Panc1 (cell line): ENCODE measurements at regions not wholly inside any gene's neighbourhood (a gene's known extent, or its start where the extent isn't known, plus 50 kb on each side); places are given as distances from the start of the nearest gene placed in this dataset.

ENCODE experiments used
- ATAC-seq: fragments of 200-7000 bp; cut with Tn5 transposase; 2 replicates; pipeline ENCODE4 v1.9.1; 2020; ENCODE audit warnings: mild to moderate bottlenecking, moderate library complexity
- BruUV-seq: library from RNA; stranded (reverse); fragments of 400-500 nt; replicated peaks from 2 replicates; lab custom pipeline; 2021; lab: Mats Ljungman, UMichigan
- CTCF ChIA-PET: fragments of 300-600 bp; sonication (Branson Sonifier 250); formaldehyde crosslinking; loops from one replicate; lab custom pipeline; 2022; ENCODE audit warnings: antibody characterized with exemption; lab: Charles Lee
- POLR2A ChIA-PET: fragments of 300-600 bp; sonication (Branson Sonifier 250); formaldehyde crosslinking; loops from one replicate; lab custom pipeline; 2022; ENCODE audit warnings: antibody characterized with exemption; lab: Charles Lee
- DNase-seq: peaks from one replicate; pipeline ENCODE4 v3.0.0-alpha.2; 2010; ENCODE audit warnings: low read depth, low spot score
- H3K27ac ChIP-seq: 2 replicates; pipeline ENCODE4 v1.5.1; 2011; ENCODE audit warnings: mild to moderate bottlenecking, low read length, inconsistent platforms
- H3K27me3 ChIP-seq: fragments of 200-500 bp; sonication (Bioruptor generic); 2 replicates; pipeline ENCODE4 v1.6.0; 2014; ENCODE audit warnings: low read length, inconsistent platforms; ENCODE audit not compliant: control insufficient read depth, insufficient read depth
- H3K36me3 ChIP-seq: fragments of 200-500 bp; sonication (Bioruptor generic); 2 replicates; pipeline ENCODE4 v1.5.1; 2014; ENCODE audit warnings: inconsistent platforms, mild to moderate bottlenecking, low read length, moderate library complexity; ENCODE audit not compliant: control insufficient read depth, insufficient read depth
- H3K4me1 ChIP-seq: 2 replicates; pipeline ENCODE4 v1.5.1; 2011; ENCODE audit warnings: inconsistent platforms, mild to moderate bottlenecking, low read length, moderate library complexity; ENCODE audit not compliant: control insufficient read depth, insufficient read depth
- H3K4me3 ChIP-seq, 2 experiments: 2 replicates each; pipeline ENCODE4 v1.5.1; 2011 to 2012; ENCODE audit warnings: low read depth in 2 of 2, low read length in 2 of 2, mild to moderate bottlenecking in 2 of 2, inconsistent platforms in 1 of 2, moderate library complexity in 1 of 2
- H3K9me3 ChIP-seq: fragments of 200-500 bp; sonication (Bioruptor generic); 2 replicates; pipeline ENCODE4 v1.5.1; 2014; ENCODE audit warnings: low read depth, mild to moderate bottlenecking, inconsistent platforms, low read length, moderate library complexity; ENCODE audit not compliant: control insufficient read depth, insufficient read depth
- POLR2AphosphoS5 ChIP-seq: IDR thresholded peaks from 2 replicates; pipeline ENCODE4 v1.6.1; 2012; ENCODE audit warnings: mild to moderate bottlenecking, low read depth, low read length, moderate library complexity
- SIN3A ChIP-seq: IDR thresholded peaks from 2 replicates; pipeline ENCODE4 v1.6.1; 2012; ENCODE audit warnings: low read depth, mild to moderate bottlenecking, low read length, moderate library complexity, borderline replicate concordance; ENCODE audit not compliant: insufficient read depth
- TCF7L2 ChIP-seq: IDR thresholded peaks from 2 replicates; pipeline ENCODE4 v1.6.1; 2011; ENCODE audit warnings: mild to moderate bottlenecking, low read depth, low read length, inconsistent platforms
- in situ Hi-C: cut with HindIII; loops from 2 replicates; pipeline ENCODE4 v1.10.0; 2016; ENCODE audit warnings: low sequenced_read_pairs, low pct_unique_long_range_greater_than_20kb
- intact Hi-C: fragments of 100-400 bp; cut with micrococcal nuclease; formaldehyde crosslinking; loops from one replicate; pipeline ENCODE4 v1.10.0; 2022; ENCODE audit not compliant: unreplicated experiment
- TF ChIP-seq, protein P1 (sequence below): fragments of 450-650 bp; IDR thresholded peaks from 2 replicates; pipeline ENCODE4 v1.5.1; 2017; ENCODE audit warnings: mild to moderate bottlenecking
- TF ChIP-seq, protein P2 (sequence below), 2 experiments: IDR thresholded peaks; 2 replicates each; pipeline ENCODE4 v1.6.1; 2011 to 2012; ENCODE audit warnings: low read depth in 2 of 2, control low read depth in 1 of 2, low read length in 1 of 2, mild to moderate bottlenecking in 1 of 2, moderate library complexity in 1 of 2; ENCODE audit not compliant: insufficient read depth in 1 of 2

DNA sequence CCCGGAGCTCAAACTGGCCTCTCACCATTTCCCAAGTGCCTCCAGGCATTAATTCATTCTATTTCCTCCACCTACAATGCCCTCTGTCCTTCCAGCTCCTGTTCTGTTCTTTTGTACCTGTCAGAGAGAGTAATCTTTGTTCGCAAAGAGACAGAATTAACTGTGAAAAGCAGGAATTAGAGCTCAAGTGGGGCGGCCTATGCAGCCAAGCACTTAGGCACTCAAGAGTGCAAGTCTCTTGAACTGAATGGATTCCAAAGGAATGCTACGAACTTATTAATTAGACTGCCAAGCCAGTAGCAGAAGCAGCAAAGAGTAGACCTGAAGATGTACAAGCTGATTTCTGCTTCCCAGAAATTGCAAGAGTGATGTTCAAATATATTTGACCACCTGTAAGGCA, 338.3 kb upstream of the AUTS2 start:
- H3K4me1 ChIP-seq, result no peaks in the 10 kb centered on the region
- no peak overlapping the region for H3K4me3 ChIP-seq
- no peak for TF ChIP-seq POLR2AphosphoS5
- TF ChIP-seq, protein P1, sequence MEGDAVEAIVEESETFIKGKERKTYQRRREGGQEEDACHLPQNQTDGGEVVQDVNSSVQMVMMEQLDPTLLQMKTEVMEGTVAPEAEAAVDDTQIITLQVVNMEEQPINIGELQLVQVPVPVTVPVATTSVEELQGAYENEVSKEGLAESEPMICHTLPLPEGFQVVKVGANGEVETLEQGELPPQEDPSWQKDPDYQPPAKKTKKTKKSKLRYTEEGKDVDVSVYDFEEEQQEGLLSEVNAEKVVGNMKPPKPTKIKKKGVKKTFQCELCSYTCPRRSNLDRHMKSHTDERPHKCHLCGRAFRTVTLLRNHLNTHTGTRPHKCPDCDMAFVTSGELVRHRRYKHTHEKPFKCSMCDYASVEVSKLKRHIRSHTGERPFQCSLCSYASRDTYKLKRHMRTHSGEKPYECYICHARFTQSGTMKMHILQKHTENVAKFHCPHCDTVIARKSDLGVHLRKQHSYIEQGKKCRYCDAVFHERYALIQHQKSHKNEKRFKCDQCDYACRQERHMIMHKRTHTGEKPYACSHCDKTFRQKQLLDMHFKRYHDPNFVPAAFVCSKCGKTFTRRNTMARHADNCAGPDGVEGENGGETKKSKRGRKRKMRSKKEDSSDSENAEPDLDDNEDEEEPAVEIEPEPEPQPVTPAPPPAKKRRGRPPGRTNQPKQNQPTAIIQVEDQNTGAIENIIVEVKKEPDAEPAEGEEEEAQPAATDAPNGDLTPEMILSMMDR, result no peak
- TF ChIP-seq, protein P2, sequence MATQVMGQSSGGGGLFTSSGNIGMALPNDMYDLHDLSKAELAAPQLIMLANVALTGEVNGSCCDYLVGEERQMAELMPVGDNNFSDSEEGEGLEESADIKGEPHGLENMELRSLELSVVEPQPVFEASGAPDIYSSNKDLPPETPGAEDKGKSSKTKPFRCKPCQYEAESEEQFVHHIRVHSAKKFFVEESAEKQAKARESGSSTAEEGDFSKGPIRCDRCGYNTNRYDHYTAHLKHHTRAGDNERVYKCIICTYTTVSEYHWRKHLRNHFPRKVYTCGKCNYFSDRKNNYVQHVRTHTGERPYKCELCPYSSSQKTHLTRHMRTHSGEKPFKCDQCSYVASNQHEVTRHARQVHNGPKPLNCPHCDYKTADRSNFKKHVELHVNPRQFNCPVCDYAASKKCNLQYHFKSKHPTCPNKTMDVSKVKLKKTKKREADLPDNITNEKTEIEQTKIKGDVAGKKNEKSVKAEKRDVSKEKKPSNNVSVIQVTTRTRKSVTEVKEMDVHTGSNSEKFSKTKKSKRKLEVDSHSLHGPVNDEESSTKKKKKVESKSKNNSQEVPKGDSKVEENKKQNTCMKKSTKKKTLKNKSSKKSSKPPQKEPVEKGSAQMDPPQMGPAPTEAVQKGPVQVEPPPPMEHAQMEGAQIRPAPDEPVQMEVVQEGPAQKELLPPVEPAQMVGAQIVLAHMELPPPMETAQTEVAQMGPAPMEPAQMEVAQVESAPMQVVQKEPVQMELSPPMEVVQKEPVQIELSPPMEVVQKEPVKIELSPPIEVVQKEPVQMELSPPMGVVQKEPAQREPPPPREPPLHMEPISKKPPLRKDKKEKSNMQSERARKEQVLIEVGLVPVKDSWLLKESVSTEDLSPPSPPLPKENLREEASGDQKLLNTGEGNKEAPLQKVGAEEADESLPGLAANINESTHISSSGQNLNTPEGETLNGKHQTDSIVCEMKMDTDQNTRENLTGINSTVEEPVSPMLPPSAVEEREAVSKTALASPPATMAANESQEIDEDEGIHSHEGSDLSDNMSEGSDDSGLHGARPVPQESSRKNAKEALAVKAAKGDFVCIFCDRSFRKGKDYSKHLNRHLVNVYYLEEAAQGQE (IDR thresholded peaks at IDR 0.05; ENCODE audit: insufficient read depth in 1 of 2, low read depth in 2 of 2, low read length in 1 of 2), result no peak
- no peak for TF ChIP-seq SIN3A
- no peak for TF ChIP-seq TCF7L2
- DNase-seq (no peak), ATAC-seq (no peak)
- BruUV-seq, result no TSS peak
- intact Hi-C loops (no loop called here), in situ Hi-C loops (no loop called here)
- POLR2A ChIA-PET, result no interaction called here
- CTCF ChIA-PET, result no interaction called here
- no peaks in the 10 kb centered on the region for H3K27me3 ChIP-seq
- no peaks in the 10 kb centered on the region for H3K9me3 ChIP-seq
- no peaks in the 10 kb centered on the region for H3K36me3 ChIP-seq
- H3K27ac ChIP-seq, result no peak overlapping the region

DNA sequence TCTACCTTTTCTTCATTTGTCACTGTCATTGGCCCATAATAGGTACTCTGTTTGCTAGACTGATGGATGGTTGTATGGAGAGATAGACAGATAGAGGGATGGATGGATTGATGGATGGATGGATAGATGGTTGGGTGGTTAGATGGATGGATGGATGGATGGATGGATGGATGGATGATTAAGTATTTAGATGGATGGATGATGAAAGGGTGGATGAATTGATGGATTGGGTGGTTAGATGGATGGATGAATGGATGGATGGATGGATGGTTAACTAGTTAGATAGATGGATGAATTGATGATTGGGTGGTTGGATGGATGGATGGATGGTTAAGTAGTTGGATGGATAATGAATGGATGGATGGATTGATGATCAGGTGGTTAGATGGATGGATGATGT, 334.7 kb upstream of the AUTS2 start:
- ChIA-PET POLR2A (no interaction called here), CTCF (no interaction called here)
- in situ Hi-C loops (no loop called here), intact Hi-C loops (no loop called here)
- DNase-seq (no peak), ATAC-seq (no peak)
- H3K9me3 ChIP-seq, result no peaks in the 10 kb centered on the region
- no peak overlapping the region for H3K27ac ChIP-seq
- no TSS peak for BruUV-seq
- H3K4me1 ChIP-seq, result no peaks in the 10 kb centered on the region
- H3K4me3 ChIP-seq, result no peak overlapping the region
- no peaks in the 10 kb centered on the region for H3K36me3 ChIP-seq
- TF ChIP-seq, protein P1, result no peak
- TF ChIP-seq, protein P2 (IDR thresholded peaks at IDR 0.05; ENCODE audit: insufficient read depth in 1 of 2, low read depth in 2 of 2, low read length in 1 of 2), result no peak
- TF ChIP-seq POLR2AphosphoS5 (no peak), SIN3A (no peak), TCF7L2 (no peak)
- no peaks in the 10 kb centered on the region for H3K27me3 ChIP-seq
